ENCODE measurements at regions not wholly inside any gene's neighbourhood (a gene's known extent, or its start where the extent isn't known, plus 50 kb on each side); places are given as distances from the start of the nearest gene placed in this dataset.

DNA sequence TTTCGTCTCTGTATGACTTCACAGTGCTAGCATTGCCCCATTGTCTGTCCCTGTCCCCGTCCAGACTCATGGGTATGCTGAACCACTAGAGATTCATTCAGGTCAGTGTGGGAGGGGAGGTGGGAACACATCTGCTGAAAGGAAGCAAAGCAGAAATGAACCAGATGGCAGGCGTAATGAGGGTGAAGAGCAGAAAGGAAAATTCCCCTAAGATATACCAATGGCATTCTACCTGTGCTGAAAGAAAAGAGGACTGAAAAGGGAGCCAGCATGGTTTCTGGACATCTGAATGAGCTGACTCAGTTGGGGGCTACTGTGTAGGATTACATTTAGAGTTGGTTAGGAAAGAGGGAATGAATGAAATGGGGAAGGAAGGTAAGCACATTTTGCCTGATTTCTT, 678.7 kb downstream of the MAT2B start:
- Histone ChIP-seq H3K9me3 (ENCODE audit: control insufficient read depth, low read length) (no peaks in the 10 kb centered on the region), H3K4me1 (ENCODE audit: control insufficient read depth, insufficient read depth, low read length) (peaks cover 7% of the 10 kb centered on the region), H3K27ac (ENCODE audit: insufficient read depth, low read depth, low read length, poor library complexity, severe bottlenecking) (no peak overlapping the region), H3K4me3 (ENCODE audit: insufficient read depth, low read depth, low read length) (no peak overlapping the region), H3K36me3 (ENCODE audit: control insufficient read depth, insufficient read depth, low read length) (no peaks in the 10 kb centered on the region), H3K27me3 (ENCODE audit: control insufficient read depth, insufficient read depth, low read length, poor library complexity, severe bottlenecking) (no peaks in the 10 kb centered on the region)
- WGBS, 2 experiments: 47% methylated on average over 3 of the region's 3 CpGs

DNA sequence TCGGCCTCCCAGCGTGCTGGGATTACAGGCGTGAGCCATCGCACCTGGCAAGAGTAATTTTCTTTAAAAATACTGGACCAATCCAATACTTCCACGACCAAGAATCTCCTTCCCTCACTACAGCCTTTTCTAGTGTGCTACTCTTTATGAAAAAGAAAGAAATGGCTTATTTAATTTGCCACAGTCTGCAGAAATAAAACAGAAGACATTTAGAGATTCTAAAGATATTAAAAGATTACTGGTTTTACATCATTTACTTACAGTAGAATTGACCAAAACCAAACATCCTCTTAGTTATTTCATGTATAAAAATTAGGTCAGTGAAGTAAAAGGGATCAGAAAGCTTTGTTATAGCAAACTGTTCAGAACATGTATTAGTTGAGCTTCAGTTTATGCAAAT, 679.6 kb downstream of the MAT2B start:
- no peak overlapping the region for H3K4me3 ChIP-seq (ENCODE audit: insufficient read depth, low read depth, low read length)
- no peaks in the 10 kb centered on the region for H3K9me3 ChIP-seq (ENCODE audit: control insufficient read depth, low read length)
- no peaks in the 10 kb centered on the region for H3K27me3 ChIP-seq (ENCODE audit: control insufficient read depth, insufficient read depth, low read length, poor library complexity, severe bottlenecking)
- H3K36me3 ChIP-seq (ENCODE audit: control insufficient read depth, insufficient read depth, low read length): no peaks in the 10 kb centered on the region
- H3K27ac ChIP-seq (ENCODE audit: insufficient read depth, low read depth, low read length, poor library complexity, severe bottlenecking): no peak overlapping the region
- WGBS, 2 experiments: 93 to 96% methylated on average over 4 to 5 of the region's 5 CpGs
- peaks cover 7% of the 10 kb centered on the region for H3K4me1 ChIP-seq (ENCODE audit: control insufficient read depth, insufficient read depth, low read length)

DNA sequence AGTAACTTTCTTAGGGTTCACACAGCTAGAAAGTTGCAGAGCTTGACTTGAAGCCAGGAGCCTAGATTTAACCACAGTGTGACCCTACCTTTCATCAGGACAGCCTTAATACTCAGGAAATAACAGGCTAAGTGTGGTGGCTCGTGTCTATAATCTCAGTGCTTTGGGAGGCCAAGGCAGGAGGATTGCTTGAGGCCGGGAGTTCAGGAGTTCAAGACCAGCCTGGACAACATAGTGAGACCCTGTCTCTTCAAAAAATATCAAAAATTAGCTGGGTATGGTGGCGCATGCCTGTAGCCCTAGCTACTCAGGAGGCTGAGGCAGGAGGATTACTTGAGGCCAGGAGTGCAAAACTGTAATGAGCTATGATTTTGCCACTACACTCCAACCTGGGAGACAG, 681.1 kb downstream of the MAT2B start:
- H3K27ac ChIP-seq (ENCODE audit: insufficient read depth, low read depth, low read length, poor library complexity, severe bottlenecking): no peak overlapping the region
- peaks cover 7% of the 10 kb centered on the region for H3K4me1 ChIP-seq (ENCODE audit: control insufficient read depth, insufficient read depth, low read length)
- H3K36me3 ChIP-seq (ENCODE audit: control insufficient read depth, insufficient read depth, low read length): no peaks in the 10 kb centered on the region
- no peaks in the 10 kb centered on the region for H3K9me3 ChIP-seq (ENCODE audit: control insufficient read depth, low read length)
- H3K4me3 ChIP-seq (ENCODE audit: insufficient read depth, low read depth, low read length): no peak overlapping the region
- WGBS, 2 experiments: 89 to 93% methylated on average over 3 of the region's 3 CpGs
- no peaks in the 10 kb centered on the region for H3K27me3 ChIP-seq (ENCODE audit: control insufficient read depth, insufficient read depth, low read length, poor library complexity, severe bottlenecking)

DNA sequence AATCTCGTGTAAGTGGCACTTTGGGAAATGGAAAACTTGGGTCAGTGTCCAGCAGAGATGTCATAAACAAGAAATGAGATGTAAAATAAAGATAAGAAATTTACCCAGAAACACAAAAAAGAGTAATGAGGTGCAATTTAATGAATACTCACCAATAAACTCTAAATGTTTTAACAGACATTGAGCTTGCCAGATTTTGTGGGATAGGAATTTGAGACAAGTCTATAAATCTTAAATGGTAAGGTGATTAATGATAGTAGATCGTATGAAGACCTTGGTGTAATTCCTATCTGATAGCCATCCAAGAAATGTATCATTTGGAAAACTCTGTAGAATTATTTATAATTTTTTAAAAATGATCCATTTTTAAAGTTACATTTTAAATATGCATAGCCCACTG, 682.4 kb downstream of the MAT2B start:
- H3K27me3 ChIP-seq (ENCODE audit: control insufficient read depth, insufficient read depth, low read length, poor library complexity, severe bottlenecking): no peaks in the 10 kb centered on the region
- 89% methylated on average over 2 of the region's 2 CpGs for WGBS, 2 experiments
- no peaks in the 10 kb centered on the region for H3K9me3 ChIP-seq (ENCODE audit: control insufficient read depth, low read length)
- no peaks in the 10 kb centered on the region for H3K36me3 ChIP-seq (ENCODE audit: control insufficient read depth, insufficient read depth, low read length)
- H3K4me3 ChIP-seq (ENCODE audit: insufficient read depth, low read depth, low read length): no peak overlapping the region
- peaks cover 7% of the 10 kb centered on the region for H3K4me1 ChIP-seq (ENCODE audit: control insufficient read depth, insufficient read depth, low read length)
- H3K27ac ChIP-seq (ENCODE audit: insufficient read depth, low read depth, low read length, poor library complexity, severe bottlenecking): no peak overlapping the region

DNA sequence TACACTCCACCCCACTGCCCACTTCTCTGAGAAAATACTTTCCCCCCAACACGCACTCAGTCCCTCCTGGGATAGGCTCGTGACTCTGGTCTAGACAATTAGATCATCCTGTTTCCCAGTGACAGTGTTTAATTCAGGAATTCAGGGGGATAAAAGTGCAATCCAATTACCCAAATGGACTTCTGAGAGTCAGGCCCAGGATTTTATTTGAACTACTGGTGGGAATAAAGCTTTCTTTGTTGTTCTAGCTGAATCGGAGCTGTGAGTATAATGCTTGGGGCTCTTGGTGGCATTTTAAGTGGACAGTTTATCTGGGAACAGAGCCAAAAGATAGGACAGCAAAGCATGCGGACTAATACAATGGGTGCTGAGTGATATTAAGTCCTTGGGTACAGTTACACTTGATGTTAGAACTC, 683.3 kb downstream of the MAT2B start:
- WGBS, 2 experiments: 81 to 84% methylated on average over 4 of the region's 4 CpGs

DNA sequence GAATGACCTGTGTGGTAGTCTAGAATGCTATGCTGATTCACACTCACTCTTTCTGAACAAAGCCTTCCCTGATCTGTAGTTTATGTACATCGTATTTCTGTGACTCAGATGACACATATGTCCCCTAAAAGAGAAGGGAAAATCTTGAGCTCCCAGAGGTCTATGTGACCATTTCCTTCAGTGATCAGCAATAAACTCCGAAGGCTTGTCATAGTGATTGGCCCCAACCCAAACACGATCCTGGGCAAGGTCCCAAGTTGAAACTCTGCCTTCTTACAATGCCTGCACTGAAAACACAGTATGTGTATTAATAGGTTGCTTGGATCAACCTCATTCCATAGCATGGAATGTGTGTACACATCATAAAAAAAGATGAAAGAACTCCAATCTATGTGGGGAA, 685.8 kb downstream of the MAT2B start:
- Histone ChIP-seq H3K27me3 (ENCODE audit: control insufficient read depth, insufficient read depth, low read length, poor library complexity, severe bottlenecking) (no peaks in the 10 kb centered on the region), H3K4me1 (ENCODE audit: control insufficient read depth, insufficient read depth, low read length) (no peaks in the 10 kb centered on the region), H3K27ac (ENCODE audit: insufficient read depth, low read depth, low read length, poor library complexity, severe bottlenecking) (no peak overlapping the region), H3K9me3 (ENCODE audit: control insufficient read depth, low read length) (no peaks in the 10 kb centered on the region), H3K4me3 (ENCODE audit: insufficient read depth, low read depth, low read length) (no peak overlapping the region), H3K36me3 (ENCODE audit: control insufficient read depth, insufficient read depth, low read length) (no peaks in the 10 kb centered on the region)
- 81 to 93% methylated on average over 3 of the region's 3 CpGs for WGBS, 2 experiments

More for the DNA sequence above, 683.3 kb downstream of the MAT2B start:
- H3K4me1 ChIP-seq (ENCODE audit: control insufficient read depth, insufficient read depth, low read length): peaks cover 5% of the 10 kb centered on the region
- no peaks in the 10 kb centered on the region for H3K9me3 ChIP-seq (ENCODE audit: control insufficient read depth, low read length)
- no peak overlapping the region for H3K4me3 ChIP-seq (ENCODE audit: insufficient read depth, low read depth, low read length)
- H3K27ac ChIP-seq (ENCODE audit: insufficient read depth, low read depth, low read length, poor library complexity, severe bottlenecking): no peak overlapping the region
- H3K36me3 ChIP-seq (ENCODE audit: control insufficient read depth, insufficient read depth, low read length): no peaks in the 10 kb centered on the region
- H3K27me3 ChIP-seq (ENCODE audit: control insufficient read depth, insufficient read depth, low read length, poor library complexity, severe bottlenecking): no peaks in the 10 kb centered on the region

DNA sequence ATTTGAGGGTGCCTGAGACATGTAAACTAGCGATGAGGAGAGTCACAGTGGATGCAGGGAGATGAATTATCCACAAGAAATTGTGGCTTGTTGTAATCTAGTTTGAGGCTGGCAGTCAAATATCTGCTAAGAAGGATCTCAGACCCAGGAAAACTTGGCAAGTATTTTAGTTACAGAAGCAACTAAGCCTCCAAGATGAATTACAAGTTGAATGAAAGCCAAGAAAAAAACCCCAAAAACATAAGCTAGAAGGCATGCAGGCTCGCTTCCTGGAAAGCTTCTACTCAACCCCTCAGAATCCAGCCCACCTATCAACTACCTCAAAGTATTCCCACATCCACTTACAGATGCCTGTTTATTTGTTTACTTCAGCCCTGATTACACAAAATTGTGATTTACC, 696.9 kb downstream of the MAT2B start:
- Histone ChIP-seq H3K36me3 (ENCODE audit: control insufficient read depth, insufficient read depth, low read length) (no peaks in the 10 kb centered on the region), H3K9me3 (ENCODE audit: control insufficient read depth, low read length) (no peaks in the 10 kb centered on the region), H3K4me1 (ENCODE audit: control insufficient read depth, insufficient read depth, low read length) (no peaks in the 10 kb centered on the region), H3K27ac (ENCODE audit: insufficient read depth, low read depth, low read length, poor library complexity, severe bottlenecking) (no peak overlapping the region), H3K4me3 (ENCODE audit: insufficient read depth, low read depth, low read length) (no peak overlapping the region), H3K27me3 (ENCODE audit: control insufficient read depth, insufficient read depth, low read length, poor library complexity, severe bottlenecking) (no peaks in the 10 kb centered on the region)
- WGBS, 2 experiments: 92 to 95% methylated on average over 2 of the region's 2 CpGs

DNA sequence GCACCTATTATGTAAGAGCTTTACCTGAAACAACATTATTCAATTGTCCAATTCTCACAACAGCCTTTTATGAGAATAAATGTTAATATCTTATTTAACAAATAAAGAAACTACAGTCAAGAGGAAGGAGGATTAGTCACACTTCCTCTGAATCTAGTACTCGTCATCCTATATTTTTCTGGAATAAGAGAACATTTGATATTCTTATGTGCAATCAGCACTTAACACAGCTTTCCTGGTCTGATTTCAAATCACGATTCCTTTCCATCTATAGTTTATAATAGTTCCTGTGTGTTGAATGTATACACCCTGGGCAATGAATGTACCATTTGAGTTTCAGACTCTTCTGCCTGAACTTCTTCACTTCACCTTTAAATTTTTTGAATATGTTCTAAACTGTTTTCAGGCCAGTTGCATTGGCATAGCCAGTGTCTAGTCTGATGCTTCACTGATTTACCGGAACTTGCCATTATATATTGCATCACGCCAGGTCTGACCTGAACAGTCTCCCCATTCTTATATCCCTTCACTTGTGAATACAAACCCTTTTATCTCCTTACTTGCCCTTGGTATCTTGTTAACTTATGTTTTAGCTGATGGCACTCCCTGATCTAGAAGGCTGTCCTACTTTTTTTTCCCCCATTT, 698.3 kb downstream of the MAT2B start:
- no peaks in the 10 kb centered on the region for H3K27me3 ChIP-seq (ENCODE audit: control insufficient read depth, insufficient read depth, low read length, poor library complexity, severe bottlenecking)
- no peaks in the 10 kb centered on the region for H3K4me1 ChIP-seq (ENCODE audit: control insufficient read depth, insufficient read depth, low read length)
- no peaks in the 10 kb centered on the region for H3K36me3 ChIP-seq (ENCODE audit: control insufficient read depth, insufficient read depth, low read length)
- WGBS, 2 experiments: 90 to 93% methylated on average over 3 to 4 of the region's 4 CpGs
- no peaks in the 10 kb centered on the region for H3K9me3 ChIP-seq (ENCODE audit: control insufficient read depth, low read length)
- no peak overlapping the region for H3K4me3 ChIP-seq (ENCODE audit: insufficient read depth, low read depth, low read length)
- H3K27ac ChIP-seq (ENCODE audit: insufficient read depth, low read depth, low read length, poor library complexity, severe bottlenecking): no peak overlapping the region

DNA sequence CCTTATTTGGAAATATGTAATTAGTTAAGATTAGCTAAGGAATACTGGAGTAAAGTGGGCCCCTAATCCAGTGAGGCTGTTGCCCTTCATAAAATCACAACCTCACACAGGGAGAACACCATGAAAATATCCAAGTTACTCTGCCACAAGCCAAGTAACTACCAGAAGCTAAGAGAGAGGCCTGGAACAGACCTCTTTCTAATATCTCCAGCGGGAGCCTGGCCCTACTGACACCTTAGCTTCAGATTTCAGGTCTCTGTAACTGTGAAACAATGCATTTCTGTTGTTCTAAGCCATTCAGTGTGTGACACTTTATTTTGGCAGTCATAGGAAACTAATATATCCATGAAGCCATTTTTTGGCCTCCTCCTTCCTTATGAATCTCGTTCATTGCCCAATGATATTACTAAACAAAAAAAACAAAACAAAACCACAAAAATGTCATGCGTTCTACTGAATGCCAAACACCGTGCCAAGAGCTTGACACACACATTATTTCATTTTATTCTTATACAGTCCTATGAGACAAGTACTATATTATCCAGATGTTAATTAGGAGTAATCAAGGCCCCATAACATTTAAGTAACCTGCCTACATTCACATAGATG, 699.0 kb downstream of the MAT2B start:
- Histone ChIP-seq H3K27ac (ENCODE audit: insufficient read depth, low read depth, low read length, poor library complexity, severe bottlenecking) (no peak overlapping the region), H3K36me3 (ENCODE audit: control insufficient read depth, insufficient read depth, low read length) (no peaks in the 10 kb centered on the region), H3K9me3 (ENCODE audit: control insufficient read depth, low read length) (no peaks in the 10 kb centered on the region), H3K27me3 (ENCODE audit: control insufficient read depth, insufficient read depth, low read length, poor library complexity, severe bottlenecking) (no peaks in the 10 kb centered on the region), H3K4me1 (ENCODE audit: control insufficient read depth, insufficient read depth, low read length) (no peaks in the 10 kb centered on the region), H3K4me3 (ENCODE audit: insufficient read depth, low read depth, low read length) (no peak overlapping the region)
- 95 to 96% methylated on average over 4 of the region's 4 CpGs for WGBS, 2 experiments

DNA sequence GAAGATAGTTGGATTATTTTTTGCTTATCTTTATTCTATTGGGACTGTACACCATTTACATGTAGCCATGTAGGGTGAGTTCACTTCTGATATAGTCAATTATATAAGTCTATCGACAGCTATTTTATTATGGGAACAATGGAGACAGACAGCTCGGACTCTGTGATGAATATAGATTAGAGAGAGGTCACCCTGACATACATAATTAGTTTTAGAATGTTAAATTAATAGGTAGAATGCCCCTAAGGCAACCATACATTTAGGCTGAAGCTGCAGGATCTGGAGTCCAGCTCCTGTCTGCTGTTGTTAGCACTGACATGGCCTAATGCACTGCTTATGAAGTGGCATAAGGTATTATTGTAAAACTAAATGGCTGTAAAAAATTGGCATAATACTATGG, 700.8 kb downstream of the MAT2B start:
- Histone ChIP-seq H3K36me3 (ENCODE audit: control insufficient read depth, insufficient read depth, low read length) (no peaks in the 10 kb centered on the region), H3K4me3 (ENCODE audit: insufficient read depth, low read depth, low read length) (no peak overlapping the region), H3K9me3 (ENCODE audit: control insufficient read depth, low read length) (no peaks in the 10 kb centered on the region), H3K27ac (ENCODE audit: insufficient read depth, low read depth, low read length, poor library complexity, severe bottlenecking) (no peak overlapping the region), H3K27me3 (ENCODE audit: control insufficient read depth, insufficient read depth, low read length, poor library complexity, severe bottlenecking) (no peaks in the 10 kb centered on the region), H3K4me1 (ENCODE audit: control insufficient read depth, insufficient read depth, low read length) (no peaks in the 10 kb centered on the region)
- 100% methylated on average over 1 to 2 of the region's 2 CpGs for WGBS, 2 experiments

Data from ectodermal cell (in vitro differentiated cells).